Skeletal muscle tissue (tissue), 3 donors: ENCODE measurements at regions not wholly inside any gene's neighbourhood (a gene's known extent, or its start where the extent isn't known, plus 50 kb on each side); places are given as distances from the start of the nearest gene placed in this dataset.

Experiments
- H3K27ac ChIP-seq: one replicate; pipeline ENCODE4 v1.7.0; 2013; ENCODE audit warnings: mild to moderate bottlenecking, low read depth, low read length, inconsistent platforms
- H3K27me3 ChIP-seq, 3 donors: one replicate each; pipeline ENCODE4 v1.7.0; 2013; ENCODE audit warnings: low read length in 3 of 3; ENCODE audit not compliant: control insufficient read depth in 3 of 3, insufficient read depth in 3 of 3
- H3K36me3 ChIP-seq, 3 donors: one replicate each; pipeline ENCODE4 v1.7.0; 2013; ENCODE audit warnings: low read length in 3 of 3; ENCODE audit not compliant: control insufficient read depth in 3 of 3, insufficient read depth in 3 of 3
- H3K4me1 ChIP-seq, 3 donors: one replicate each; pipeline ENCODE4 v1.7.0; 2013; ENCODE audit warnings: low read length in 3 of 3, mild to moderate bottlenecking in 3 of 3; ENCODE audit not compliant: control insufficient read depth in 3 of 3, insufficient read depth in 3 of 3
- H3K4me3 ChIP-seq, 3 donors: one replicate each; pipeline ENCODE4 v1.7.0; 2013; ENCODE audit warnings: low read length in 3 of 3
- H3K9ac ChIP-seq, 3 donors: one replicate each; pipeline ENCODE4 v1.7.0; 2013; ENCODE audit warnings: low read length in 3 of 3, mild to moderate bottlenecking in 3 of 3, moderate library complexity in 2 of 3, low read depth in 1 of 3
- H3K9me3 ChIP-seq, 3 donors: one replicate each; pipeline ENCODE4 v1.7.0; 2013; ENCODE audit warnings: low read length in 3 of 3; ENCODE audit not compliant: control insufficient read depth in 3 of 3
- donor health status: Osteomylitis.

- Histone ChIP-seq H3K4me3 (no peak overlapping the region), H3K27ac (no peak overlapping the region), H3K36me3 (no peaks in the 10 kb centered on the region), H3K4me1 (no peaks in the 10 kb centered on the region), H3K27me3 (no peaks in the 10 kb centered on the region), H3K9me3 (no peaks in the 10 kb centered on the region), H3K9ac (no peak overlapping the region)
Observed at GRCh38 chr5:4630031-4630430, 510.1 kb upstream of the ADAMTS16 start.

- no peak overlapping the region for H3K4me3 ChIP-seq
- H3K9me3 ChIP-seq, result no peaks in the 10 kb centered on the region
- H3K4me1 ChIP-seq, result no peaks in the 10 kb centered on the region
- H3K9ac ChIP-seq, result no peak overlapping the region
- no peaks in the 10 kb centered on the region for H3K27me3 ChIP-seq
- no peaks in the 10 kb centered on the region for H3K36me3 ChIP-seq
- H3K27ac ChIP-seq, result no peak overlapping the region
Observed at GRCh38 chr5:4634342-4634741, 505.8 kb upstream of the ADAMTS16 start.

GRCh38 chr5:4636378-4636777, 503.8 kb upstream of the ADAMTS16 start:
- Histone ChIP-seq H3K36me3 (no peaks in the 10 kb centered on the region), H3K4me3 (no peak overlapping the region), H3K27ac (no peak overlapping the region), H3K4me1 (no peaks in the 10 kb centered on the region), H3K27me3 (no peaks in the 10 kb centered on the region), H3K9me3 (no peaks in the 10 kb centered on the region), H3K9ac (no peak overlapping the region)

- no peaks in the 10 kb centered on the region for H3K4me1 ChIP-seq
- H3K27ac ChIP-seq, result no peak overlapping the region
- peaks cover 0 to 2% (median 0%) of the 10 kb centered on the region in 3 donors for H3K9me3 ChIP-seq
- H3K9ac ChIP-seq, result no peak overlapping the region
- no peaks in the 10 kb centered on the region for H3K27me3 ChIP-seq
- H3K36me3 ChIP-seq, result no peaks in the 10 kb centered on the region
- H3K4me3 ChIP-seq, result no peak overlapping the region
Observed at GRCh38 chr5:4639946-4640345, 500.2 kb upstream of the ADAMTS16 start.

GRCh38 chr5:4640795-4641194, 499.3 kb upstream of the ADAMTS16 start:
- H3K9me3 ChIP-seq, result peaks cover 0 to 2% (median 0%) of the 10 kb centered on the region in 3 donors
- no peaks in the 10 kb centered on the region for H3K27me3 ChIP-seq
- H3K9ac ChIP-seq, result no peak overlapping the region
- no peak overlapping the region for H3K4me3 ChIP-seq
- no peaks in the 10 kb centered on the region for H3K4me1 ChIP-seq
- no peak overlapping the region for H3K27ac ChIP-seq
- no peaks in the 10 kb centered on the region for H3K36me3 ChIP-seq

GRCh38 chr5:4642525-4642924, 497.6 kb upstream of the ADAMTS16 start:
- no peak overlapping the region for H3K27ac ChIP-seq
- H3K4me3 ChIP-seq, result no peak overlapping the region
- H3K4me1 ChIP-seq, result no peaks in the 10 kb centered on the region
- peaks cover 0 to 2% (median 0%) of the 10 kb centered on the region in 3 donors for H3K9me3 ChIP-seq
- H3K27me3 ChIP-seq, result no peaks in the 10 kb centered on the region
- H3K9ac ChIP-seq, result no peak overlapping the region
- no peaks in the 10 kb centered on the region for H3K36me3 ChIP-seq

GRCh38 chr5:4643190-4643589, 496.9 kb upstream of the ADAMTS16 start:
- Histone ChIP-seq H3K9me3 (peaks cover 0 to 2% (median 0%) of the 10 kb centered on the region in 3 donors), H3K4me3 (no peak overlapping the region), H3K36me3 (no peaks in the 10 kb centered on the region), H3K27me3 (no peaks in the 10 kb centered on the region), H3K27ac (no peak overlapping the region), H3K9ac (no peak overlapping the region), H3K4me1 (no peaks in the 10 kb centered on the region)

GRCh38 chr5:4643960-4644359, 496.2 kb upstream of the ADAMTS16 start:
- Histone ChIP-seq H3K4me3 (no peak overlapping the region), H3K27me3 (no peaks in the 10 kb centered on the region), H3K36me3 (no peaks in the 10 kb centered on the region), H3K27ac (no peak overlapping the region), H3K9ac (no peak overlapping the region), H3K9me3 (peaks cover 0 to 2% (median 0%) of the 10 kb centered on the region in 3 donors), H3K4me1 (no peaks in the 10 kb centered on the region)

GRCh38 chr5:4646715-4647375, 493.3 kb upstream of the ADAMTS16 start:
- H3K4me3 ChIP-seq, result no peak overlapping the region
- H3K4me1 ChIP-seq, result no peaks in the 10 kb centered on the region
- H3K9ac ChIP-seq, result no peak overlapping the region
- peaks cover 0 to 2% (median 0%) of the 10 kb centered on the region in 3 donors for H3K9me3 ChIP-seq
- no peak overlapping the region for H3K27ac ChIP-seq
- H3K27me3 ChIP-seq, result no peaks in the 10 kb centered on the region
- H3K36me3 ChIP-seq, result no peaks in the 10 kb centered on the region

GRCh38 chr5:4647955-4648354, 492.2 kb upstream of the ADAMTS16 start:
- no peak overlapping the region for H3K27ac ChIP-seq
- H3K9me3 ChIP-seq, result peaks cover 0 to 2% (median 0%) of the 10 kb centered on the region in 3 donors
- H3K27me3 ChIP-seq, result no peaks in the 10 kb centered on the region
- H3K4me3 ChIP-seq, result no peak overlapping the region
- no peaks in the 10 kb centered on the region for H3K4me1 ChIP-seq
- no peaks in the 10 kb centered on the region for H3K36me3 ChIP-seq
- H3K9ac ChIP-seq, result no peak overlapping the region
